ENCODE measurements at regions not wholly inside any gene's neighbourhood (a gene's known extent, or its start where the extent isn't known, plus 50 kb on each side); places are given as distances from the start of the nearest gene placed in this dataset.

- H3K79me2 ChIP-seq (ENCODE audit: low read depth) = no peaks in the 10 kb centered on the region
- no peak overlapping the region for H3K4me2 ChIP-seq
- H3K9me3 ChIP-seq (ENCODE audit: low read depth) = no peaks in the 10 kb centered on the region
- H3K27me3 ChIP-seq = no peaks in the 10 kb centered on the region
- H3K27ac ChIP-seq = no peak overlapping the region
- no peak overlapping the region for H3K9ac ChIP-seq
- no peaks in the 10 kb centered on the region for H3F3A ChIP-seq (ENCODE audit: low read depth)
- no peaks in the 10 kb centered on the region for H3K4me1 ChIP-seq
- no peak for DNase-seq (ENCODE audit: low spot score)
- Mint-ChIP-seq H3K9me3 (no peaks in the 10 kb centered on the region), H3K36me3 (no peaks in the 10 kb centered on the region), H3K4me1 (no peaks in the 10 kb centered on the region), H3K27ac (no peak overlapping the region), H3K27me3 (ENCODE audit: insufficient read depth, low read depth) (no peaks in the 10 kb centered on the region), H3K4me3 (no peak overlapping the region)
- H4K20me1 ChIP-seq (ENCODE audit: low read depth) = no peaks in the 10 kb centered on the region
- no peak overlapping the region for H3K4me3 ChIP-seq
- no peaks in the 10 kb centered on the region for H3K36me3 ChIP-seq
- TF ChIP-seq EZH2phosphoT487 (IDR thresholded peaks at IDR 0.05) (no peak), EZH2 (IDR thresholded peaks at IDR 0.05) (no peak)
- TF ChIP-seq, protein P1, sequence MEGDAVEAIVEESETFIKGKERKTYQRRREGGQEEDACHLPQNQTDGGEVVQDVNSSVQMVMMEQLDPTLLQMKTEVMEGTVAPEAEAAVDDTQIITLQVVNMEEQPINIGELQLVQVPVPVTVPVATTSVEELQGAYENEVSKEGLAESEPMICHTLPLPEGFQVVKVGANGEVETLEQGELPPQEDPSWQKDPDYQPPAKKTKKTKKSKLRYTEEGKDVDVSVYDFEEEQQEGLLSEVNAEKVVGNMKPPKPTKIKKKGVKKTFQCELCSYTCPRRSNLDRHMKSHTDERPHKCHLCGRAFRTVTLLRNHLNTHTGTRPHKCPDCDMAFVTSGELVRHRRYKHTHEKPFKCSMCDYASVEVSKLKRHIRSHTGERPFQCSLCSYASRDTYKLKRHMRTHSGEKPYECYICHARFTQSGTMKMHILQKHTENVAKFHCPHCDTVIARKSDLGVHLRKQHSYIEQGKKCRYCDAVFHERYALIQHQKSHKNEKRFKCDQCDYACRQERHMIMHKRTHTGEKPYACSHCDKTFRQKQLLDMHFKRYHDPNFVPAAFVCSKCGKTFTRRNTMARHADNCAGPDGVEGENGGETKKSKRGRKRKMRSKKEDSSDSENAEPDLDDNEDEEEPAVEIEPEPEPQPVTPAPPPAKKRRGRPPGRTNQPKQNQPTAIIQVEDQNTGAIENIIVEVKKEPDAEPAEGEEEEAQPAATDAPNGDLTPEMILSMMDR (IDR thresholded peaks at IDR 0.05) = no peak
- H2AFZ ChIP-seq (replicated peaks) = no peak overlapping the region
Measured at GRCh38 chr5:63263411-63263810, 684.8 kb downstream of the LRRC70 start.

DNA sequence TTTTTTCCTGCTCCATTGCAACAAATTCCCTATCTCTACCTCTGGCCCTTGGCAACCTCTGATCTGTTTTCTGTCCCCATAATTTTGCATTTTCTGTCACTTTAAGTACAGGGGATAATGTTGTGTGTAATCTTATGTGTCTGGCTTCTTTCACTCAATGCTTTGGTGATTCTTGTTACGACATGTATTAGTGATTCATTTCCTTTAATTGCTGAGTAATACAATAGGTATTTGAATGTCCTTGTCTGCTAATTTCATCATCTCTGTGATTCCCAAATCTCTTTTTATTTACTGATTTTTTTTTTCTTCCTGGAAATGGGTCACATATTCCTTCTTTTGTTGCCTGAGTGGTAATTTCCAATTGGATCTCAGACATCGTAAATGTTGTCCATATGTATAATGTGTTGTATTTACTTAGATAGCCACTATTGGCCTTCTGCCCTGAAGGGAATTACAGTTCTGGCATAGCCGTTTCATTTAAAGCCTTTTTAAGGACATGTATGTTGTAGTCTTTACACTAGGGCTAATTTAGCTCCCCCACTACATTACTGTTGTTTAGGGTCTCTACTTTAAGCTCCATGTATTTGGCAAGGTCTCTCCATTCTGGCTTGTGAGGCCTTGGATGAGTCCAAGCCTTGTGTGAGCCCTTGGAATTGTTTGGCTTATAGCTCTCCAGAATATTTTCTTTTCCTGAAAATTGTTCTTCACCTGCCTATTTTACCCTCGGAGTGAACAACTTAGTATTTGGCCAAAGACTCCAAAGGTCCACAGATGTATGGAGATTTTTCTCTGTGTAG lies 683.8 kb downstream of the LRRC70 start:
- H3K36me3 Mint-ChIP-seq = no peaks in the 10 kb centered on the region
- Histone ChIP-seq H3K4me2 (no peak overlapping the region), H4K20me1 (ENCODE audit: low read depth) (no peaks in the 10 kb centered on the region), H3K4me3 (no peak overlapping the region), H3F3A (ENCODE audit: low read depth) (no peaks in the 10 kb centered on the region), H2AFZ (replicated peaks) (no peak overlapping the region), H3K9ac (no peak overlapping the region), H3K27me3 (no peaks in the 10 kb centered on the region), H3K9me3 (ENCODE audit: low read depth) (no peaks in the 10 kb centered on the region), H3K27ac (no peak overlapping the region), H3K79me2 (ENCODE audit: low read depth) (no peaks in the 10 kb centered on the region), H3K4me1 (no peaks in the 10 kb centered on the region), H3K36me3 (no peaks in the 10 kb centered on the region)
- H3K27me3 Mint-ChIP-seq (ENCODE audit: insufficient read depth, low read depth) = no peaks in the 10 kb centered on the region
- no peak for DNase-seq (ENCODE audit: low spot score)
- H3K9me3 Mint-ChIP-seq = no peaks in the 10 kb centered on the region
- H3K4me1 Mint-ChIP-seq = no peaks in the 10 kb centered on the region
- TF ChIP-seq, protein P1 (IDR thresholded peaks at IDR 0.05) = no peak
- TF ChIP-seq EZH2phosphoT487 (IDR thresholded peaks at IDR 0.05) (no peak), EZH2 (IDR thresholded peaks at IDR 0.05) (no peak)
- no peak overlapping the region for H3K27ac Mint-ChIP-seq
- no peak overlapping the region for H3K4me3 Mint-ChIP-seq

DNA sequence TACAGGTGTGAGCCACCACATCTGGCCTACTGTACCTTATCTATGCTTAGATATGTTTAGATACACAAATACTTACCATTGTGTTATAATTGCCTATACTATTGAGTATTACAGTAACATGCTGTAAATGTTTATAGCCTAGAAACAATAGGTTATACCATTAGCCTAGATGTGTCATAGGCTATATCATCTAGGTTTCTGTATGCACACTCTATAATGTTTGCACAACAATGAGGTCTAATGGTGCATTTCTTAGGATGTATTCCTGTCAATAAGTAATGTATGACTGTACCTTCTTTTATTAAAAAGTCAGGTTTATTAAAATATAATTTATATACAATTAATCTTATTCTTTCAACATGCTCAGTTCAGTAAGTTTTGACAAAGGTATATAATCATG lies 683.1 kb downstream of the LRRC70 start:
- H4K20me1 ChIP-seq (ENCODE audit: low read depth) = no peaks in the 10 kb centered on the region
- H3K9me3 ChIP-seq (ENCODE audit: low read depth) = no peaks in the 10 kb centered on the region
- H2AFZ ChIP-seq (replicated peaks) = no peak overlapping the region
- no peak for DNase-seq (ENCODE audit: low spot score)
- no peaks in the 10 kb centered on the region for H3K4me1 Mint-ChIP-seq
- H3K36me3 ChIP-seq = no peaks in the 10 kb centered on the region
- H3K4me1 ChIP-seq = no peaks in the 10 kb centered on the region
- no peak for TF ChIP-seq EZH2phosphoT487 (IDR thresholded peaks at IDR 0.05)
- TF ChIP-seq, protein P1 (IDR thresholded peaks at IDR 0.05) = no peak
- TF ChIP-seq EZH2 (IDR thresholded peaks at IDR 0.05) = no peak
- H3K4me3 ChIP-seq = no peak overlapping the region
- no peak overlapping the region for H3K9ac ChIP-seq
- no peaks in the 10 kb centered on the region for H3K79me2 ChIP-seq (ENCODE audit: low read depth)
- H3K36me3 Mint-ChIP-seq = no peaks in the 10 kb centered on the region
- no peak overlapping the region for H3K4me3 Mint-ChIP-seq
- no peaks in the 10 kb centered on the region for H3K9me3 Mint-ChIP-seq
- no peaks in the 10 kb centered on the region for H3F3A ChIP-seq (ENCODE audit: low read depth)
- no peaks in the 10 kb centered on the region for H3K27me3 ChIP-seq
- no peak overlapping the region for H3K4me2 ChIP-seq
- H3K27ac ChIP-seq = no peak overlapping the region
- H3K27ac Mint-ChIP-seq = no peak overlapping the region
- H3K27me3 Mint-ChIP-seq (ENCODE audit: insufficient read depth, low read depth) = no peaks in the 10 kb centered on the region
